A549 (cell line): ENCODE measurements at regions not wholly inside any gene's neighbourhood (a gene's known extent, or its start where the extent isn't known, plus 50 kb on each side); places are given as distances from the start of the nearest gene placed in this dataset.

Experiments used
- ATAC-seq, 2 experiments: fragments of 200-7000 bp in 1 of 2; fragments of >200 bp in 1 of 2; cut with Nextera tagmentation in 1 of 2; cut with Tn5 transposase in 1 of 2; 3 replicates each; pipeline versions ENCODE4 v1.8.0 to v1.9.1; 2018 to 2020; ENCODE audit warnings: mild to moderate bottlenecking in 1 of 2, moderate library complexity in 1 of 2
- CTCF ChIA-PET: fragments of 300-600 bp; sonication (Branson Sonifier 250); formaldehyde crosslinking; extraction: SDS; loops from one replicate; lab custom pipeline; 2021; ENCODE audit warnings: antibody characterized with exemption, inconsistent platforms; lab: Yijun Ruan, JAX
- POLR2A ChIA-PET: fragments of 350-600 bp; formaldehyde crosslinking; extraction: SDS; loops from one replicate; lab custom pipeline; 2021; ENCODE audit warnings: antibody characterized with exemption, inconsistent platforms; lab: Yijun Ruan, JAX
- DNase-seq, 2 experiments: peaks; one replicate each; pipeline versions ENCODE4 v3.0.0 to v3.0.0-alpha.2; 2011 to 2016; ENCODE audit warnings: low read depth in 1 of 2, low spot score in 1 of 2
- FAIRE-seq: peaks from 2 replicates; lab custom pipeline; 2011; peaks lifted over from hg19 to GRCh38; lab: Jason Lieb, UNC
- H3K27ac ChIP-seq, 2 experiments: fragments of >200 bp; sonication (Bioruptor Twin); formaldehyde crosslinking; 3 replicates each; pipeline ENCODE4 v1.5.1; 2016 to 2017
- H3K4me1 ChIP-seq: fragments of >200 bp; sonication (Bioruptor Twin); formaldehyde crosslinking; 3 replicates; pipeline ENCODE4 v1.6.1; 2016
- H3K4me2 ChIP-seq: fragments of >200 bp; sonication (Bioruptor Twin); formaldehyde crosslinking; 3 replicates; pipeline ENCODE4 v1.6.1; 2016
- H3K4me3 ChIP-seq: fragments of >200 bp; sonication (Bioruptor Twin); formaldehyde crosslinking; 3 replicates; pipeline ENCODE4 v1.5.1; 2016
- H3K9me3 ChIP-seq: fragments of >200 bp; sonication (Bioruptor Twin); formaldehyde crosslinking; 3 replicates; pipeline ENCODE4 v1.6.1; 2016
- BHLHE40 ChIP-seq: IDR thresholded peaks from 2 replicates; pipeline ENCODE4 v1.6.1; 2012; ENCODE audit warnings: low read depth, low read length, inconsistent platforms
- CBX2 ChIP-seq: fragments of 200-600 bp; sonication (generic); IDR thresholded peaks from 2 replicates; pipeline ENCODE4 v1.6.1; 2016; ENCODE audit warnings: low read depth, mild to moderate bottlenecking, borderline replicate concordance
- CBX8 ChIP-seq: fragments of 200-600 bp; sonication (generic); IDR thresholded peaks from 2 replicates; pipeline ENCODE4 v1.6.1; 2016
- ESRRA ChIP-seq: fragments of 150-350 bp; IDR thresholded peaks from 2 replicates; pipeline ENCODE4 v1.6.1; 2014; ENCODE audit warnings: mild to moderate bottlenecking, low read length, borderline replicate concordance
- FOXS1 ChIP-seq: fragments of 250-450 bp; sonication (Bioruptor Pico); IDR thresholded peaks from 2 replicates; pipeline ENCODE4 v1.5.0; 2020; ENCODE audit warnings: mild to moderate bottlenecking, moderate library complexity
- HOXB5 ChIP-seq: fragments of 250-450 bp; sonication (Bioruptor Pico); IDR thresholded peaks from 2 replicates; pipeline ENCODE4 v1.5.0; 2020; ENCODE audit warnings: mild to moderate bottlenecking, moderate library complexity
- JUNB ChIP-seq: fragments of >200 bp; sonication (Bioruptor Twin); formaldehyde crosslinking; IDR thresholded peaks from 2 replicates; pipeline ENCODE4 v1.6.1; 2016
- KDM1A ChIP-seq: fragments of 200-600 bp; sonication (generic); IDR thresholded peaks from 2 replicates; pipeline ENCODE4 v1.6.1; 2016; ENCODE audit warnings: low read depth, mild to moderate bottlenecking
- KDM5A ChIP-seq: fragments of 200-600 bp; sonication (generic); IDR thresholded peaks from 2 replicates; pipeline ENCODE4 v1.6.1; 2016; ENCODE audit warnings: antibody characterized with exemption, mild to moderate bottlenecking
- MAZ ChIP-seq: fragments of 150-350 bp; IDR thresholded peaks from 2 replicates; pipeline ENCODE4 v1.6.1; 2014; ENCODE audit warnings: antibody characterized with exemption, low read depth, low read length, borderline replicate concordance
- MYC ChIP-seq: IDR thresholded peaks from 2 replicates; pipeline ENCODE4 v1.6.1; 2012; ENCODE audit warnings: mild to moderate bottlenecking, inconsistent platforms, low read length, improper control_type of control experiment, borderline replicate concordance
- NPAS2 ChIP-seq: fragments of 250-450 bp; sonication (Bioruptor Pico); IDR thresholded peaks from 2 replicates; pipeline ENCODE4 v1.8.0; 2022; ENCODE audit warnings: mild to moderate bottlenecking, moderate library complexity, borderline replicate concordance
- RNF2 ChIP-seq: fragments of 200-600 bp; sonication (generic); IDR thresholded peaks from 2 replicates; pipeline ENCODE4 v1.6.1; 2016; ENCODE audit warnings: low read depth, mild to moderate bottlenecking, antibody characterized with exemption, moderate library complexity, borderline replicate concordance
- SMC3 ChIP-seq: fragments of >200 bp; sonication (Bioruptor Twin); formaldehyde crosslinking; IDR thresholded peaks from 3 replicates; pipeline ENCODE4 v1.6.1; 2018; ENCODE audit warnings: inconsistent platforms
- ZSCAN20 ChIP-seq: fragments of 250-450 bp; sonication (Bioruptor Pico); IDR thresholded peaks from 2 replicates; pipeline ENCODE4 v1.8.0; 2022; ENCODE audit warnings: mild to moderate bottlenecking, moderate library complexity
- WGBS: methylation state at CpG from one replicate; pipeline ENCODE4 v1.1.6; 2017; ENCODE audit errors: missing lambda C conversion rate; 5-methylcytosine and 5-hydroxymethylcytosine counted together
- TF ChIP-seq, protein P1 (sequence below): fragments of 200-600 bp; sonication (generic); IDR thresholded peaks from 2 replicates; pipeline ENCODE4 v1.6.1; 2016; ENCODE audit warnings: antibody characterized with exemption, mild to moderate bottlenecking, moderate library complexity
- TF ChIP-seq, protein P2 (sequence below): fragments of 250-450 bp; sonication (Bioruptor Pico); IDR thresholded peaks from 2 replicates; pipeline ENCODE4 v1.5.0; 2020; ENCODE audit warnings: low read depth, mild to moderate bottlenecking, moderate library complexity
- TF ChIP-seq, protein P3 (sequence below): fragments of 450-650 bp; IDR thresholded peaks from 2 replicates; pipeline ENCODE4 v1.6.1; 2014; ENCODE audit warnings: antibody characterized with exemption
- TF ChIP-seq, protein P4 (sequence below): IDR thresholded peaks from 2 replicates; pipeline ENCODE4 v1.6.1; 2012
- TF ChIP-seq, protein P5 (sequence below): IDR thresholded peaks from 2 replicates; pipeline ENCODE4 v1.6.1; 2012
- TF ChIP-seq, protein P6 (sequence below): fragments of >200 bp; sonication (Bioruptor Twin); formaldehyde crosslinking; IDR thresholded peaks from 3 replicates; pipeline ENCODE4 v1.5.1; 2016

DNA sequence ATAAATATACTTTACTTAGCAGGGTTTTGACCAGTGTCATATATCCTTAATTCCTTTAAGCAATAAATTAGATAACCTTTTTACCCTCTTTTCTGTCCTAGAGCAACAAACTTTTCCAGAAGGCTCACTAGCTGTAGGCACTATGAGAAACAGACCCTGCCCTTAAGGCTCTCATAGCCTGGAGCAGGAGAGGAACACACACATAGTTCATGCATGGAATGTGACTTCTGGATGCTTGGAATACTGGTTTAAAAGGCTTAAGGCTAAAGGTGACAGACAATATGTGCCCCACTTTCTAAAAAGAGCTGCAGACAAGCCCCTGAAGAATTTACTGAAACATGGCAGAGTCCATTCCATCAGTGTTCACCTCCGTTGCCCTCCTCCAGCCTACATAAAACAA is 237.2 kb downstream of the TTC8 start:
- CTCF ChIA-PET = interaction anchor here (0.6 kb wide), 1 partner anchor 374 kb away, joined by 3 read pairs; no protein-coding TSS in a partner anchor
- 24% methylated on average over 1 of the region's 1 CpG for WGBS
- Histone ChIP-seq H3K4me3 (no peak overlapping the region), H3K9me3 (no peaks in the 10 kb centered on the region), H3K4me1 (no peaks in the 10 kb centered on the region), H3K4me2 (no peak overlapping the region), H3K27ac (no peak overlapping the region)
- DNase-seq = no peak
- POLR2A ChIA-PET = no interaction called here
- no peak for TF ChIP-seq ZSCAN20 (CRISPR knock-in tag)
- TF ChIP-seq SMC3 = no peak
- no peak for TF ChIP-seq CBX2
- TF ChIP-seq BHLHE40 = no peak
- no peak for TF ChIP-seq KDM5A
- TF ChIP-seq ESRRA = no peak
- no peak for TF ChIP-seq MAZ
- TF ChIP-seq, protein P1, sequence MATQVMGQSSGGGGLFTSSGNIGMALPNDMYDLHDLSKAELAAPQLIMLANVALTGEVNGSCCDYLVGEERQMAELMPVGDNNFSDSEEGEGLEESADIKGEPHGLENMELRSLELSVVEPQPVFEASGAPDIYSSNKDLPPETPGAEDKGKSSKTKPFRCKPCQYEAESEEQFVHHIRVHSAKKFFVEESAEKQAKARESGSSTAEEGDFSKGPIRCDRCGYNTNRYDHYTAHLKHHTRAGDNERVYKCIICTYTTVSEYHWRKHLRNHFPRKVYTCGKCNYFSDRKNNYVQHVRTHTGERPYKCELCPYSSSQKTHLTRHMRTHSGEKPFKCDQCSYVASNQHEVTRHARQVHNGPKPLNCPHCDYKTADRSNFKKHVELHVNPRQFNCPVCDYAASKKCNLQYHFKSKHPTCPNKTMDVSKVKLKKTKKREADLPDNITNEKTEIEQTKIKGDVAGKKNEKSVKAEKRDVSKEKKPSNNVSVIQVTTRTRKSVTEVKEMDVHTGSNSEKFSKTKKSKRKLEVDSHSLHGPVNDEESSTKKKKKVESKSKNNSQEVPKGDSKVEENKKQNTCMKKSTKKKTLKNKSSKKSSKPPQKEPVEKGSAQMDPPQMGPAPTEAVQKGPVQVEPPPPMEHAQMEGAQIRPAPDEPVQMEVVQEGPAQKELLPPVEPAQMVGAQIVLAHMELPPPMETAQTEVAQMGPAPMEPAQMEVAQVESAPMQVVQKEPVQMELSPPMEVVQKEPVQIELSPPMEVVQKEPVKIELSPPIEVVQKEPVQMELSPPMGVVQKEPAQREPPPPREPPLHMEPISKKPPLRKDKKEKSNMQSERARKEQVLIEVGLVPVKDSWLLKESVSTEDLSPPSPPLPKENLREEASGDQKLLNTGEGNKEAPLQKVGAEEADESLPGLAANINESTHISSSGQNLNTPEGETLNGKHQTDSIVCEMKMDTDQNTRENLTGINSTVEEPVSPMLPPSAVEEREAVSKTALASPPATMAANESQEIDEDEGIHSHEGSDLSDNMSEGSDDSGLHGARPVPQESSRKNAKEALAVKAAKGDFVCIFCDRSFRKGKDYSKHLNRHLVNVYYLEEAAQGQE = no peak
- TF ChIP-seq CBX8 = no peak
- TF ChIP-seq, protein P2, sequence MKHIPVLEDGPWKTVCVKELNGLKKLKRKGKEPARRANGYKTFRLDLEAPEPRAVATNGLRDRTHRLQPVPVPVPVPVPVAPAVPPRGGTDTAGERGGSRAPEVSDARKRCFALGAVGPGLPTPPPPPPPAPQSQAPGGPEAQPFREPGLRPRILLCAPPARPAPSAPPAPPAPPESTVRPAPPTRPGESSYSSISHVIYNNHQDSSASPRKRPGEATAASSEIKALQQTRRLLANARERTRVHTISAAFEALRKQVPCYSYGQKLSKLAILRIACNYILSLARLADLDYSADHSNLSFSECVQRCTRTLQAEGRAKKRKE (CRISPR knock-in tag) = no peak
- no peak for TF ChIP-seq HOXB5 (CRISPR knock-in tag)
- no peak for FAIRE-seq
- no peak for ATAC-seq

DNA sequence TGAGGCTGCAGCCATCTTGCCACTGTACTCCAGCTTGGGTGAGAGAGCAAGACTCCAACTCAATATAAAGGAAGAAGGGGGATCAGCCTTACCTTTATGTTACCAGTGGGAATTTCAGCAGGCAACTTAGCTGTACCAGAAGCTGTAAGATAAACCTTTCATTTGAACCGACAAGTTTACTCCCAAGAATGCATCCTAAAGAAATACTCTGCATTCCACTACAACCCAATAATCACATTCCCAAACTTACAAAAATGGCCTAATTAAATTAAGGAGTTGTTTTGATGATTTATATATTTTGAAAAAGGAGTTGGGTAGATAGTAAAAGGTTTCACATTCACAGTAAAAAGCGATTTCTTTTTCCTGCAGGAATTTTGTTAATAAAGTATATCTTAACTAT is 241.4 kb downstream of the TTC8 start:
- DNase-seq = no peak
- ChIA-PET POLR2A (no interaction called here), CTCF (interaction anchor here (1.6 kb wide), 1 partner anchor 25 kb away, joined by 5 read pairs; no protein-coding TSS in a partner anchor)
- 77% methylated on average over 2 of the region's 2 CpGs for WGBS
- Histone ChIP-seq H3K9me3 (no peaks in the 10 kb centered on the region), H3K4me1 (no peaks in the 10 kb centered on the region)
- TF ChIP-seq FOXS1 (CRISPR knock-in tag) (no peak), MAZ (no peak), MYC (no peak), RNF2 (no peak), JUNB (no peak), NPAS2 (CRISPR knock-in tag) (no peak), KDM1A (no peak)
- TF ChIP-seq, protein P3, sequence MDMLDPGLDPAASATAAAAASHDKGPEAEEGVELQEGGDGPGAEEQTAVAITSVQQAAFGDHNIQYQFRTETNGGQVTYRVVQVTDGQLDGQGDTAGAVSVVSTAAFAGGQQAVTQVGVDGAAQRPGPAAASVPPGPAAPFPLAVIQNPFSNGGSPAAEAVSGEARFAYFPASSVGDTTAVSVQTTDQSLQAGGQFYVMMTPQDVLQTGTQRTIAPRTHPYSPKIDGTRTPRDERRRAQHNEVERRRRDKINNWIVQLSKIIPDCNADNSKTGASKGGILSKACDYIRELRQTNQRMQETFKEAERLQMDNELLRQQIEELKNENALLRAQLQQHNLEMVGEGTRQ = no peak
- TF ChIP-seq, protein P4, sequence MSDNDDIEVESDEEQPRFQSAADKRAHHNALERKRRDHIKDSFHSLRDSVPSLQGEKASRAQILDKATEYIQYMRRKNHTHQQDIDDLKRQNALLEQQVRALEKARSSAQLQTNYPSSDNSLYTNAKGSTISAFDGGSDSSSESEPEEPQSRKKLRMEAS = no peak
- TF ChIP-seq, protein P5, sequence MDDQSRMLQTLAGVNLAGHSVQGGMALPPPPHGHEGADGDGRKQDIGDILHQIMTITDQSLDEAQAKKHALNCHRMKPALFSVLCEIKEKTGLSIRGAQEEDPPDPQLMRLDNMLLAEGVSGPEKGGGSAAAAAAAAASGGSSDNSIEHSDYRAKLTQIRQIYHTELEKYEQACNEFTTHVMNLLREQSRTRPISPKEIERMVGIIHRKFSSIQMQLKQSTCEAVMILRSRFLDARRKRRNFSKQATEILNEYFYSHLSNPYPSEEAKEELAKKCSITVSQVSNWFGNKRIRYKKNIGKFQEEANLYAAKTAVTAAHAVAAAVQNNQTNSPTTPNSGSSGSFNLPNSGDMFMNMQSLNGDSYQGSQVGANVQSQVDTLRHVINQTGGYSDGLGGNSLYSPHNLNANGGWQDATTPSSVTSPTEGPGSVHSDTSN = no peak
- TF ChIP-seq, protein P6, sequence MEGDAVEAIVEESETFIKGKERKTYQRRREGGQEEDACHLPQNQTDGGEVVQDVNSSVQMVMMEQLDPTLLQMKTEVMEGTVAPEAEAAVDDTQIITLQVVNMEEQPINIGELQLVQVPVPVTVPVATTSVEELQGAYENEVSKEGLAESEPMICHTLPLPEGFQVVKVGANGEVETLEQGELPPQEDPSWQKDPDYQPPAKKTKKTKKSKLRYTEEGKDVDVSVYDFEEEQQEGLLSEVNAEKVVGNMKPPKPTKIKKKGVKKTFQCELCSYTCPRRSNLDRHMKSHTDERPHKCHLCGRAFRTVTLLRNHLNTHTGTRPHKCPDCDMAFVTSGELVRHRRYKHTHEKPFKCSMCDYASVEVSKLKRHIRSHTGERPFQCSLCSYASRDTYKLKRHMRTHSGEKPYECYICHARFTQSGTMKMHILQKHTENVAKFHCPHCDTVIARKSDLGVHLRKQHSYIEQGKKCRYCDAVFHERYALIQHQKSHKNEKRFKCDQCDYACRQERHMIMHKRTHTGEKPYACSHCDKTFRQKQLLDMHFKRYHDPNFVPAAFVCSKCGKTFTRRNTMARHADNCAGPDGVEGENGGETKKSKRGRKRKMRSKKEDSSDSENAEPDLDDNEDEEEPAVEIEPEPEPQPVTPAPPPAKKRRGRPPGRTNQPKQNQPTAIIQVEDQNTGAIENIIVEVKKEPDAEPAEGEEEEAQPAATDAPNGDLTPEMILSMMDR = no peak
- TF ChIP-seq, all 56 proteins: peak for 0
- Histone ChIP-seq H3K4me3 (no peak overlapping the region), H3K4me2 (no peak overlapping the region), H3K27ac (no peak overlapping the region)
- FAIRE-seq = no peak
- no peak for ATAC-seq
